ENCODE measurements at regions not wholly inside any gene's neighbourhood (a gene's known extent, or its start where the extent isn't known, plus 50 kb on each side); places are given as distances from the start of the nearest gene placed in this dataset.
"Not testable (repeated sequence)": the region's sequence is repeated elsewhere in the genome, so short reads cannot be mapped to it uniquely, and the experiment has no call there.

DNA sequence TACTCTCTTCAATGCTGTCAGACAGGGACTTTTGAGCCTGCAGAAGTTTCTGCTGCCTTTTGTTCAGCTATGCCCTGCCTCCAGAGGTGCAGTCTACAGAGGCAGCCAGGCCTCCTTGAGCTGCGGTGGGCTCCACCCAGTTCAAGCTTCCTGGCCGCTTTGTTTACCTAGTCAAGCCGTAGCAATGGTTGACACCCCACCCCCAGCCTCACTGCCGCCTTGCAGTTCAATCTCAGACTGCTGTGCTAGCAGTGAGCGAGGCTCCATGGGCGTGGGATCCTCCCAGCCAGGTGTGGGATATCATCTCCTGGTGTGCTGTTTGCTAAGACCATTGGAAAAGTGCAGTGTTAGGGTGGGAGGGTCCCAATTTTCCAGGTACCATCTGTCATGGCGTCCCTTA, 506.1 kb upstream of the FLRT2 start:
- DNase-seq, result not testable (repeated sequence)

DNA sequence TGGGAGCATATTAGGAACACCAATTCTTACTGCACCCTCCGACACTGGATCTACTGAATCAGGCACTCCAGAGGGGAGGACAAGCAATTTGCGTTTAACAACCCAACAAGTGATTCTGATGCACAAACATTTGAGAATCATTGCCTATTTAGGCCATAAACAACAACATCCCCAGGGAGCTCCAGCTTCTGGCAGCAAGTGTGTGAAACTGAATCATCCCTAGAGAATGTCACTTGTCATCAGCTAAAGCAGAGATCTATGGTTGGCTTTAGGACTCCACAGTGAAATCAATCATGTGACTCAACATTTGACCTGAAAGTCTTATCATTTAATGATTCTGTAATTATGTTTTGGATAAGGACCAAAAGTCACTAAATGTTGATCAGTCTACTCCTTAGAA, 505.0 kb upstream of the FLRT2 start:
- DNase-seq, result no peak

DNA sequence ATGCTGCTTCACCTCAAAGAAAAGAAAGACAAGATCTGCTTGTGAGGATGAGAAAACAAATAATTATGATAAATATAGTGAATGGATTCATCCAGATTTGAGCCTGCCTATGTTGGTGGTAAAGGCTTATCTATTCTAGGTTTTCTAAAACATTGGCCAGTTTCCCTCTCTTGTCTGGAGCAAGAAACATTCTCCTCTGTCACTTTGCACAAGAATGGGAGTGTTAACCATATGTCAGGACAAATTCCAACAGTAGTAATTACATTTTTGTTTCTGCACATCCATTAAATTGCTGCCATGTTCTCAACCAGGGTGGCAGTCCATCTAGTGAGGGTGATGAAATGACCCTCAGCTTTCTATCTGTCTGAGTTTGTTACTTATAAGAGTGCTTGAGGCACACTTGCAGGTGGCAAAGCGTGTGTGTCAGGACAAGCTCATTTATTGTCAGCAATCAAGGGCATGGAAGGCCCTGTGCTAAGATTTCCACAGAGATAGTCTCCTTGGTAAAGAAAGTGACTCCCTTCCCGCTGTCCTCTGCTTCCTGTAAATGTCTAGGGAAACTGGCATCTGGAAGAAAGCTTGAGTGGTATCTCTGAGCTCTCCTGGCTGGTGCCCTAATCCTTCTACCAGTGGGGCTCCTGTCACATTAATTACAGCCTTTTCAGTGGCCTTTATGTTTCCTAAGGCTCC, 502.1 kb upstream of the FLRT2 start:
- DNase-seq, result no peak

DNA sequence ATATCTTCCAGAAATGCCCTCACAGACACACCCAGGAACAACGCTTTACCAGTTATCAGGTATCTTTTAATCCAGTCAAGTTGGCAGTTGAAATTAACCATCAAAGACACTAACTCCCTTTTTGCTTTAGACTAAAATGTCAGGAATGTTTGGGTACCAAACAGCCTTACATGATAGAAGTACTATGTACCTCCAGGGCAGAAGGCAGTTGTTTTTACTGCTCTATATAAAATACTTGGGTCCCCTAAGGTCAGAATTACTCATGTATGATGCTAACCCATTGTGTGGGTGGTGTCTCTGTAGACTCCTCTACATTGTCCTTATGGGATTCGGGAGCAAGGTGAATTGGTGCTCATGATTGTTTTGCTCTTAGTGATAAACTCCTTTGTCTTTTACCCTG, 492.5 kb upstream of the FLRT2 start:
- DNase-seq, result no peak

DNA sequence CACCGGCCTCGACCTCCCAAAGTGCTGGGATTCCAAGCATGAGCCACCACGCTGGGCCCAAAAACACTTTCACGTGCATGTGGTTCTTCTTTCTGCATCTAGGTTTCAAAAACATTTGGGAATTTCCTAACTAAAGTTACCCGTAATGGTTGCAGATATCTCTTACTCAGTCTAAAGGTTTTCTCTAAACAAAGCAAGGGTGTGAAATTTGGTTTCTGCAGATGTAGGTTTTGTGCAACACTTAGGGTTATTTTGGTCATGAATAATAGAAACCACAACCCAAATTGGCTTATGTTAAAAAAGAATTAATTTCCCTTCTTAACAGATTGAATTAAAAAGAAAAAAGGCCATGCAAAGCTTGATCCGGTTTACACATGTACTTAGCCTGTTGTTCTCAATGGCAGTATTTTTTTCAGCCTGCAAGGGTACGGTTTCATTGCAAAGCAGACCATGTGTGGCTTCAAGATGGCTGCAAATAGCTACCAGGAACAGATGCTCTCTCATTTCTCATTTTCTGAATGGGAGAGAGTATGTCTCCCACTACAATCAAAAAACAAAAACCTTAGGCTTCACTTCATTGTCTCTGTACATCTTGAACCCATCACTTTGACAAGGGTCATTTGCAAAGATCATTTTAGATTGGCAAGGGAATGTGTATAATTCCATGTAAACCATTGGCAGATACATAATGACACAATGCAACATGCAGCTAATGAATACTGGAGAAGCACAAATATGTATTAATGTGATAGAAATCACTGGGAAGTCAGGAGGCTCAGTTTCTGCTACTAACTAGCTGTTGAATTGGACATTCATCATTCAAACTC, 491.2 kb upstream of the FLRT2 start:
- DNase-seq, result no peak

DNA sequence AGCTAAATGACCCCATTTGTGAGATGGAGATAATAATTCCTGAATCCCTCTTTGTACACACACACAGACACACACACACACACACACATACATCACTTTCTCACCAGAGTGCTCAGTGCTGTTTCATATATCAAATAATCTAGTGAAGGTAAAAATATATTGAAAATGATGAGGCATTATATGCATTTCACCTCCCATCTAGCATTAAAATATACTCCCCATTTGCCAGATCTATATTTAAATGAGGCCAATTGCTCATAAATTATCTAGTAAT, 490.7 kb upstream of the FLRT2 start:
- DNase-seq, result no peak

DNA sequence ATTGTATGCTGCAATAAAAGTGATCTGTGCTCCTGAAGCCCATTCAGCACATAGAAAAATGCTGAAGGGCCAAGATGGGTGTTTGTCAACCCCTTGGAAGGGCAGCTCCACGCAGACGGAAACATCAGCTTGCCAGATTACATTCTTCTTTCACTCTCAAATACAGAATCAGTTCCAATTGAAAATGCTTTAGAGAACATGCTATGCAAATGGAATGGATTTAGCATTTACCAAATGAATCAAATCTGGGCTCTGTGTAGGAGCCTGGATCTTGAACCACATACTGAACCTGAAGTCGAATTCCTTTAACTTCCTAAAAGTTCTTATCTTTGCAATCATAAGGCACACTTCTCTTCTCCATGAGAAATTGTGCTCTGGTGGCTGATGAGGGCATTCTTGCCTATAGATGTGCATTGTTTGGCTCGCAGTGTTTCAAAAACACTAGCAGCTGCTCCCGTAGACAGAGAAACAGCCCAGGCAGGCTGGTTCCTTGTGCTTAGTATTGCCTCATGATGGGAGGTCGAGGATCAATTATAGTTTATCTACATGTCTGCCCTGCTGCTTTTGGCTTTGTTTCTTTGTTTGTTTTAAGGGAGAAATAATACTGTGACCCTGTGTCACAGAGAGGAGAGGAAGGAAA, 489.8 kb upstream of the FLRT2 start:
- no peak for DNase-seq

DNA sequence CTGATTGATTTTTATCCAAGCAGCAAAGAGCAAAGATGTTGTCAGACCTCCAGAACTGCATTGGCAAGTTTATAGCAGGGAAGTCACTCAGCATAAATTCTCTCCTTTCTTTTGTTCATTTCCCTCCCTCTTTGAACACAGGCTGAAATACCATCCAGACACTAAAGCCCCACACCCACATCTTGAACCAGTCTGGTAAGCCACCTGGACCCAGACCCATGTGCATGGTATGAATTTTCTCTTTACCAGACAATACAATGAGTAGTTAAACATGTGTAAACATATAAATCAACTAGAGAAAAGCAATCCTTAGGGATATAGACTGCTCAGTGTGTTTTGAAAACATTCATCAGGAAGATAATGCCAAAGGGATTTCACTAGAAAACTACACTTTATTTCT, 488.3 kb upstream of the FLRT2 start:
- DNase-seq, result no peak

DNA sequence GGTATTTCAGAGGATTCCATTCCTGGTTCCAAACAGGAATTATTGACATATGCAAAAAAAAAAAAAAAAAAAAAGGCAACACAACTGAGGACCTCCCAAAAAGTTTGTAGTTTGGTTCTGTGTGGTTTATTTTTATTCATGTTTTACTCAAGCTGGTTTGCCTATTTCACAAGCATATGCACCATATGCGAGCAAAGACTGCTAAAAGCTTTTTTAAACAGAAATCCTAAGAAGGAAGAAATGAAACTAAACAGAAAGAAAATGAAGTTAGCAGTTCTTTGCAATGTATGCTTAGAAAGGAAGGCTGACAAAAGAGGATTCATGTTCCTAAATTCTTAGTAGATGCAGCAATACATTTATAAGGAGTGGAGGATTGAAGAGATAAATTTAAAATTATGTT, 487.6 kb upstream of the FLRT2 start:
- no peak for DNase-seq

DNA sequence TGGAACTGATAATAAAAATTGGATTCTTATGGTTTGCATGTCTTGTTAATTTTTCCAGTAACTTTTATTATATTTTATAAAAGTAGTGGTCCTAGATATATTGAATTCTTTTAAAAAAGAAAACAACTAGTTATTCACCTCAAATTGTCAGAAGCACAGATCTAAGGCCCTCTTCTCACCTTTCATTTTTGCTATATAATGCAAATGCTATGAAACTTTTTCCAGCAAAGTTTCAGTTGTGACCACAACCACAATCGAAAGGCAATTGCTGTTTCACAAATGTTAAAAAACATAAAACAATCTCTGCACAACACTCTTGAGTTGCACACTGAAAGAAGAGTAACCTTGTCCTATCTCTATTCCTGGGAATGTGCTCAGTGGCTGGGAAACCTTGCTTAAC, 479.8 kb upstream of the FLRT2 start:
- DNase-seq, result no peak

DNA sequence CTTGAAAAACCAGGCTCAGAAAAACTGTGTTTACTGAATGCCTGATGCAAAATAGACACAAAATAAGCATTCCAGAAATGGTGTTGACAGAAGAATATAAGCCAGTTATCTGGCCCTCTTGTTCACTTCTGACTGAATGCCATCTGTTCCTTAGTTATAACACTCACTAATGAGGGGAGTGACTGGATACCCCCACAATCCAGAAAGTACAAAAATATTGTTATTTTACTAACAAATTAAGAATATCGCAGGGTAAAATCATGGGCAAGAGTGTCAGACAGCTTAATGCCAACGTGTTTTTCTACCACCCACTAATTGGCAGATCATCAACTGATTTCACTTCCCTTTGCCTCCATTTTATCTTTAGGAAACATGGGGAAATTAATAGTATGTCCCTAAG, 477.3 kb upstream of the FLRT2 start:
- no peak for DNase-seq

DNA sequence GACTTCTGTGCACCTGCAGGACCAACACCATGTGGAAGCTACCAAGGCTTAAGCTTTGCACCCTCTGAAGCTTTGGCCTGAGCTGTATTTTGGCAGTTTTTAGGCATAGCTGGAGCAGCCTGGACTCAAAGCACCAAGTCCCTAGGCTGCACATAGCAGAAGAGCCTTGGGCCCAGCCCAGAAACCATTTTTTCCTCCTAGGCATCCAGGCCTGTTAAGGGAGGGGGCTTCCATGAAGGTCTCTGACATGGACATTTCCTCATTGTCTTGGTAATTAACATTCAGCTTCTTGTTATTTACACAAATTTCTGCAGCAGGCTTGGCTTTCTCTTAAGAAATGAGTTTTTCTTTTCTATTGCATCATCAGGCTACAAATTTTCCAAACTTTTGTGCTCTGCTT, 475.8 kb upstream of the FLRT2 start:
- no peak for DNase-seq

DNA sequence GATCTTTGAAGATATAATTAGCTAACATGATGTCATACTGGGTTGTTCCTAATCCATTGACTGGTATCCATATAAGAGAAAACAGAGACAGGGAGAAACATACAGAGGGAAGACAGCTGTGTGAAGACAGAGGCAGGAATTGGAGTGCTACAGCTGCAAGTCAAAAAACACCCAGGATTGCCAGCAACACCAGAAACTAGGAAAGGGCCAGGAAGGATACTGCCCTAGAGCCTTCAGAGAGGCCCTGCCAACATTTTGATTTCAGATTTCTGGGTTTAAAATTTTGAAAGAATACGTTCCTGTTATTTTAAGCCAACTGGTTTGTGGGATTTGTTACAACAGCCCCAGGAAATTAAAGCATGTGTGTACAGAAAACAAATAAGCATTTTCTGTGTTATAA, 473.7 kb upstream of the FLRT2 start:
- DNase-seq, result no peak

DNA sequence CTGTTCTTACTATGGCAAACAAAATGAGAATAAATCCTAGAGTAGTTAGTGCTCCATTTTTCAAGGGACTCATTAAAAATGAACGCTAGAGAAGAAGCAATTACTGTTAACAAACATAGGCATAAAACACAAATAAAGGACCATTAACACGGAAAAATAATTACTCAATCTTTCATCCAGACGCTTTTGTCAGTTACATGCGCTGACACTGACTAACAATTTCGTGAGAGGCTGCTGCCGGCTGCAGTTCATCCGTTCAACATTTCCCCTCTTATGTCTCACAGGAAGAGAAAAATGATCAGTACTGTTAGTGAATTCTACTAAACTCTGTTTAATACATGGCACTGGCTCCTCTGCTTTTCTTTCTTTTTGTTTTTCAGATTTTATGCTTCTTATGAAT, 472.7 kb upstream of the FLRT2 start:
- DNase-seq, result no peak

DNA sequence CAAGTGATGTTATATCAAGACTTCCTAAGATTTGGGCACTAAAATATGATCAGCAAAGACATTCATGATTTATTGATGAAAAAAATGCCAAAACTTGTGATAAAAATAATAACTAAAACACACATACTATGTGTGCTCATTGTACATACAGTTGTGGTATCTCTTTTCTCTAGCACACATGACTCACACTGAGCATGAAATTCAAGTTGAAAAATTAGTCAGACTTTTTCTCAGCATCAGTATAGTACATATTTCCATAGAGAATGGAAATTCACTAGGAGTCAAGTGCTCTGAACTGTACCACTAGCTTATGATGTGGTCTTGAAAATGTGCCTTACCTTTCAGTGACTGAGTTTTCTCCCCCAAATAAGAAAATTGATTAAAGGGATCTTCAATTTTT, 471.8 kb upstream of the FLRT2 start:
- DNase-seq, result no peak

DNA sequence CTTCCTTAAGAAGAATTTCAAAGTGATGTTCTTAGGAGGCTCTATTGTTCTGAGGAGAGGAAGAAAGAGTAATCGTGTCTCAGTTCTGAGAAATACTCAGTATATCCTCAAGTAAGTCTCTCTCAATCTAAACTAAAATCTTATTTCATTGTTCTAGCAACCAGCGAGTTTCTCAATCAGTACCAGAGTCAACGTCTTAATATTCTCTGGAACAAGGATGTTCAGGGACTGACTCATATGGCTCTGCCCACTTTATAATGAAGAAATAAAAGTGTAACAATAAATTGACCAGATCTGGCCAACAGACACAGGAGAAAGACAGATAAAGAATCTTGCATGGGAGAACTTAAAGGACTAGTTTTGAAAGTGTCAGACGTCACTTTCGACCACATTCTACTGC, 469.8 kb upstream of the FLRT2 start:
- no peak for DNase-seq

DNA sequence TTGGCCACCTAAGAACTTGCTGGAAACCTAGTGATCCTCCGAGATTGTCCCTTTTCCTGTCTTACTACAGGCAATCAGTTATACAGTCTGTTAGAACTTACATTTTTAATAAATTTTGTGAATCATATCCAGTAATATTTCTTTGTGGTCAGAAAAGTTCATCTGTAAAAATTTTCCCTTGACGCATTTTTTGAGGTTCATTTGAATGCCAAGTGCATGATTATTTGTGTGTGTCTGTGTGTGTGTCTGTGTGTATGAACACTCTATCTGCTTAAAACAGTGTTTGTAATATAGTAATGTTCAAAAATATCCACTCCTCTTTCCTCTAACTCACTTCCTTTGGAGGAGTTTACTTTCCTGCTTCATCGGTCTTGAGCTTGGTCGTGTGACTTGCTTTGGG, 468.7 kb upstream of the FLRT2 start:
- DNase-seq, result no peak

DNA sequence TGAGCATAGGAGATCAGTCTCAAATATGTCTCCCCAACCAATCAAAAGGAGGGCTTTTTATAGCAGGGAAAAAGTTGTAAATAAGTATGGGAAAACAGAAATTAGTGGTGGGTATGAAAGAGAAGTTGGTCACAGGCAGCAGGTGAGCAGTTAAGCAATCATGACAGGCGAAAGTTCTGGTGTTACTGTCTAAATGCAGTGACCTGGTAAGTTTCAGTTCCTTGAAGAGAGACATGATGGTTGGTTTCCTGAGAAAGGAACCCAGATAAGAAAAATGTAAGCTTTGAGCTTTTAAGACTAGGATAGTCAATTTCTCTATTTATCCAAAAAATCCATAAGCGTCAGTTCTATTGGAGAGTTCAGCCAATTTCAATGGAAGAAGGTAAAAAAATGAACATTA, 466.2 kb upstream of the FLRT2 start:
- DNase-seq, result no peak

DNA sequence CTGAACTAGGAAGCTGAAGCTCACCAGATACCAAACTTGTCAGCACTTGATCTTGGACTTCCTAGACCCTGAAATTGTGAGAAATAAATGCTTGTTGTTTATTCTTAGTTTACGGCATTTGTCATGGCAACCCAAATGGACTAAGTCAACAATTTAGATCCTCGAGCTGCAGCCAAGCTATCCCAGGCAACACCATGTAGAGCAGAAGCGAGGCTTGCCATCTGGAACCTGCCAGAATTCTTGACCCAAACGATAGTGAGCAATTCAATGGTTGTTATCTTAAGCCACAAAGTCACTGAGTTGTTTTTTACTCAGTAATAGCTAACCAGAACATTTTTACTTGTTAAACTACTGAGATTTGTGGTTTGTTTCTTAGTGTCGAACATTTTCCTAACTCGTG, 458.5 kb upstream of the FLRT2 start:
- DNase-seq, result no peak

DNA sequence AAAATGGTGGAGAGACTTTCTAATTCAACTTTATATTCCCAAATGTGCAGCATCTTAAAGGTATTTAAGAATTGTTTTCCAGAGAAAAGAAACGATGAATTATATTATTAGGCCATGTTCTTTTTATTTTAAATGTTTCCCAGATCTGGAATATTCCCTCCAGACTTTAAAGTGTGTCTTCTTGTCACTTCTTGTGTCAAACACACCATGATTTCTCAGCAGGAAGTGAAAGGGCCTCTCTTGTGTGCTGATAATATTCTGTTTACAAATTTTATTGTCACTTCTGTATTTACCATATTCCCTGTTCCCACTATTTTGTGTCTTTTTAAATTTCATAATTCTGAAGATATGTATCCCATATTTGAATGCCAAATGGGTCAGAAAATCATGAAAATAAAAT, 455.0 kb upstream of the FLRT2 start:
- DNase-seq, result no peak

DNA sequence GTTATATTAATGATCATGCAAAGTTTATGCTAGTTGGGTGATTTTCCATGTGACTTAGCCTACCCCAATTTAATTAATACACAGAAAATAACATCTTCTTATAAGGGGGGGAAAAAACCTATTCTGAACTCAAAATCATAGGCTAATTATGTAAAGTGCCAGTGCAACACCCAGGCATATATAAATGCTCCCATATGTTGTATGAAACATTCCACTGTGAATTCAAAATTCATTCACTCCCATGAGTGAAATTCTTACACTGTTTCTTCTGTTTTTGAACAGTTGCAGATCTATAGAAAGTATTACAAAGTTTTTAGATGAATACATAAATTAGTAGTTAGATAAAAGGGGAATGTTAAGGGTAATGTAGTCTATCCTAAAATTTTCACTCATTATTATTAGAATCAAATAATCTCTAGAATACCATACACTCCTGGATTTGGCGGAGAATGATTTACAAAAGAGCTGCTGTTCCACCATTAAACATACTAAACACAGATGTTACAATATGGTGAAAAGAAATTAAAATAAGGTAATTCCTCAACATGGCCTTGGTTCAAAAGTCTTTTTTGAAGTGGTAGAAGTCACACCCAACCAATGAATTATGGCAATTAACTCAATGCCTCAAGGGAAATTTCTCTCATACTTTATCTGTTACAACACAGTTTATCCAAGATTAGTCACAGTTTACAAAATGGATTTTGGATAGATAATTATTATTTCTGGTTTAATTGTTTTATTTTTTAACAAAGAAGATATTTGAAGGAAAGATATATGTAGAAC, 454.1 kb upstream of the FLRT2 start:
- no peak for DNase-seq

DNA sequence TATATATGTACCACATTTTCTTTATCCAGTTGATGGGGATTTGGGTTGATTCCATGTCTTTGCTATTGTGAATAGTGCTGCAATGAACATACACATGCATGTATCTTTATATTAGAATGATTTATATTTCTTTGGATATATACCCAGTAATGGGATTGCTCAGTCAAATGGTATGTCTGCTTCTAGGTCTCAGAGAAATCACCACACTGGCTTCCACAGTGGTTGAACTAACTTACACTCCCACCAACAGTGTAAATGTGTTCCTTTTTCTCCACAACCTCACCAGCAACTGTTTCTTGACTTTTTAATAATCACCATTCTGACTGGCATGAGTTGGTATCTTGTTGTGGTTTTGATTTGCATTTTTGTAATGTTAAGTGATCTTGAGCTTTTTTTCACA, 452.2 kb upstream of the FLRT2 start:
- DNase-seq, result not testable (repeated sequence)

DNA sequence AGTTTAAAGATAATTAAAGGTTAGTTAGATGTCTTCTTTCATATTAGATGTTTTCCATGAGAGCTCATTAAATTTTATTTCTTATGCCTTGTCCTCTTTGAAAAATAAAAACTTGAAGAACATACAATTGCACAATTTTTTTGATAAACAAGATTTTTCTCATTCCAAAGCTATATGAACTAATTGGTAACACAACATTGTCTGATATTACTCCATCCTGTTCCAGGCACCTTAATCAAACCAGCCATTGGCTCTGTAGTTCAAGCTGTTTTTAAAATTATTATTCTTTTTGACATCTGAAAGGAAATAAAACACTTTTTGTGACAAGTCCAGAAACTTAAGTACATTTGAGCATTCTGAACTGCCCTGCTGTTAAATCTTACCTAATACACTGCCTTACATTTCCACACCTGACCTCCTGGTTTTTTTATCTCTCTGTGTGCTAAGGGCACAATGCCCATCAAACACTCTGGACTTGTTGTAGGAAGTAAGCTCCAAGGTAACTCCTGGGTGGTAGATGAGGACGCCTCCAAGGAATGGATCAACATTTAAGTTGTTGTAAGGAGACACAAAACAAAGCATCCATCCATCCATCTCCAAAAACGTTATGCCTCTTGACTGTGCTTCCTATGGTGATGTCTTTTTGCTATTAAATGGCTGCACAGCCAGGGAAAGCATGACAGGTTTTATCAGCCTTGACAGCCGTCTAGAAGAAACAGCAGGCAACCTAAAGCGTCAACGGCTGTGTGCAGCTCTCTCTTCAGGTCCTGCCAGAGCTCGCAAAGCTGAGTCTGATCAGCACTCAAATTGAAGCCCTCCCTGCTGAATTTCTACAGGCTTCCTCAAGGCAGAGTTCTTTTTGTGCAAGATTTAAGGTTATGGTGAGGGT, 449.9 kb upstream of the FLRT2 start:
- no peak for DNase-seq

Measured in activated CD4-positive, alpha-beta T cell treated with anti-CD3 and anti-CD28 coated beads, Interleukin-2, amount 50 U/mL, for 4 hours (primary cell).